KMS-11 (cell line): ENCODE measurements at regions not wholly inside any gene's neighbourhood (a gene's known extent, or its start where the extent isn't known, plus 50 kb on each side); places are given as distances from the start of the nearest gene placed in this dataset.

Experiments
- H2AFZ ChIP-seq: fragments of 200-600 bp; sonication (generic); 2 replicates; pipeline ENCODE4 v1.6.1; 2016; ENCODE audit warnings: antibody characterized with exemption, mixed run types, low read depth
- H3K27ac ChIP-seq: fragments of 200-600 bp; sonication (generic); 2 replicates; pipeline ENCODE4 v1.6.1; 2016; ENCODE audit warnings: mild to moderate bottlenecking, mixed run types
- H3K27me3 ChIP-seq: fragments of 200-600 bp; sonication (generic); 2 replicates; pipeline ENCODE4 v1.6.1; 2017; ENCODE audit warnings: mild to moderate bottlenecking, low read depth, mixed run types, moderate library complexity; ENCODE audit not compliant: insufficient read depth
- H3K36me3 ChIP-seq: fragments of 200-600 bp; sonication (generic); 2 replicates; pipeline ENCODE4 v1.6.1; 2017; ENCODE audit warnings: mild to moderate bottlenecking, mixed run types; ENCODE audit not compliant: insufficient read depth
- H3K4me1 ChIP-seq: fragments of 200-600 bp; sonication (generic); 2 replicates; pipeline ENCODE4 v1.6.1; 2016; ENCODE audit warnings: mild to moderate bottlenecking, low read depth, mixed run types; ENCODE audit not compliant: poor library complexity, severe bottlenecking
- H3K4me2 ChIP-seq: fragments of 200-600 bp; sonication (generic); 2 replicates; pipeline ENCODE4 v1.7.0; 2016; ENCODE audit warnings: mild to moderate bottlenecking, mixed run types
- H3K4me3 ChIP-seq: fragments of 200-600 bp; sonication (generic); IDR thresholded peaks from 2 replicates; pipeline ENCODE4 v1.6.1; 2017; ENCODE audit warnings: low read depth, low read length, mixed read lengths; ENCODE audit not compliant: insufficient read depth
- H3K79me2 ChIP-seq: fragments of 200-600 bp; sonication (generic); 2 replicates; pipeline ENCODE4 v1.6.1; 2016; ENCODE audit warnings: low read depth, mixed run types; ENCODE audit not compliant: insufficient read depth
- H3K9ac ChIP-seq: fragments of 200-600 bp; sonication (generic); 2 replicates; pipeline ENCODE4 v1.6.1; 2016; ENCODE audit warnings: mild to moderate bottlenecking, mixed run types
- H4K20me1 ChIP-seq: fragments of 200-600 bp; sonication (generic); 2 replicates; pipeline ENCODE4 v1.6.1; 2016; ENCODE audit warnings: mild to moderate bottlenecking, mixed run types; ENCODE audit not compliant: insufficient read depth
- CTCF ChIP-seq: fragments of 200-600 bp; sonication (generic); conservative IDR thresholded peaks from 2 replicates; pipeline ENCODE4 v1.6.1; 2017; ENCODE audit warnings: low read depth, mild to moderate bottlenecking, antibody characterized with exemption, low read length, moderate library complexity, mixed read lengths

- Histone ChIP-seq H3K27ac (no peak overlapping the region), H3K4me1 (no peaks in the 10 kb centered on the region), H4K20me1 (no peaks in the 10 kb centered on the region), H3K36me3 (no peaks in the 10 kb centered on the region), H3K79me2 (no peaks in the 10 kb centered on the region), H2AFZ (no peak overlapping the region), H3K4me3 (no peak overlapping the region), H3K27me3 (no peaks in the 10 kb centered on the region), H3K9ac (no peak overlapping the region), H3K4me2 (no peak overlapping the region)
- TF ChIP-seq CTCF = no peak
Observed at GRCh38 chr2:13006426-13006825, 289.7 kb downstream of the TRIB2 start.

- Histone ChIP-seq H3K27me3 (no peaks in the 10 kb centered on the region), H3K4me1 (no peaks in the 10 kb centered on the region), H4K20me1 (no peaks in the 10 kb centered on the region), H3K9ac (no peak overlapping the region), H3K27ac (no peak overlapping the region), H2AFZ (no peak overlapping the region), H3K79me2 (no peaks in the 10 kb centered on the region), H3K4me2 (no peak overlapping the region), H3K4me3 (no peak overlapping the region), H3K36me3 (no peaks in the 10 kb centered on the region)
- TF ChIP-seq CTCF = peak; percentile 90
Observed at GRCh38 chr2:13006829-13007717, 290.3 kb downstream of the TRIB2 start.

GRCh38 chr2:13009027-13009642 lies 292.4 kb downstream of the TRIB2 start:
- Histone ChIP-seq H3K9ac (no peak overlapping the region), H3K4me2 (no peak overlapping the region), H3K79me2 (no peaks in the 10 kb centered on the region), H3K27ac (no peak overlapping the region), H2AFZ (no peak overlapping the region), H4K20me1 (no peaks in the 10 kb centered on the region), H3K4me1 (no peaks in the 10 kb centered on the region), H3K27me3 (no peaks in the 10 kb centered on the region), H3K4me3 (no peak overlapping the region), H3K36me3 (no peaks in the 10 kb centered on the region)
- TF ChIP-seq CTCF = no peak

- TF ChIP-seq CTCF = no peak
- Histone ChIP-seq H3K4me1 (no peaks in the 10 kb centered on the region), H3K4me2 (no peak overlapping the region), H3K79me2 (no peaks in the 10 kb centered on the region), H4K20me1 (no peaks in the 10 kb centered on the region), H2AFZ (no peak overlapping the region), H3K27ac (no peak overlapping the region), H3K27me3 (no peaks in the 10 kb centered on the region), H3K9ac (no peak overlapping the region), H3K4me3 (no peak overlapping the region), H3K36me3 (no peaks in the 10 kb centered on the region)
Observed at GRCh38 chr2:13010283-13010682, 293.5 kb downstream of the TRIB2 start.
